DND-41 (cell line): ENCODE measurements at regions not wholly inside any gene's neighbourhood (a gene's known extent, or its start where the extent isn't known, plus 50 kb on each side); places are given as distances from the start of the nearest gene placed in this dataset.

ENCODE experiments used
- ATAC-seq: fragments of 200-7000 bp; cut with Tn5 transposase; 3 replicates; pipeline ENCODE4 v1.9.1; 2021; ENCODE audit warnings: low read depth; ENCODE audit not compliant: insufficient read depth
- DNase-seq: peaks from one replicate; pipeline ENCODE4 v3.0.0-alpha.2; 2020
- H2AFZ ChIP-seq: 2 replicates; pipeline ENCODE4 v1.6.0; 2012; ENCODE audit warnings: low read depth, low read length
- H3K27ac ChIP-seq: 2 replicates; pipeline ENCODE4 v1.5.1; 2012; ENCODE audit warnings: low read length, inconsistent platforms
- H3K27me3 ChIP-seq: fragments of 200-600 bp; sonication (generic); 2 replicates; pipeline ENCODE4 v1.6.0; 2012; ENCODE audit warnings: low read length, mild to moderate bottlenecking, inconsistent platforms; ENCODE audit not compliant: insufficient read depth, poor library complexity
- H3K36me3 ChIP-seq: 2 replicates; pipeline ENCODE4 v1.5.1; 2012; ENCODE audit warnings: low read length, inconsistent platforms; ENCODE audit not compliant: insufficient read depth
- H3K4me1 ChIP-seq: 2 replicates; pipeline ENCODE4 v1.5.1; 2012; ENCODE audit warnings: mild to moderate bottlenecking, low read length; ENCODE audit not compliant: insufficient read depth
- H3K4me2 ChIP-seq: 2 replicates; pipeline ENCODE4 v1.6.0; 2012; ENCODE audit warnings: mild to moderate bottlenecking, moderate library complexity, low read length, inconsistent platforms; ENCODE audit not compliant: insufficient read depth
- H3K4me3 ChIP-seq, 2 experiments: fragments of 200-600 bp in 1 of 2; shearing (Covaris generic) in 1 of 2; 2 replicates each; pipeline ENCODE4 v1.5.1; 2012 to 2016; ENCODE audit warnings: inconsistent platforms in 2 of 2, low read length in 2 of 2, mild to moderate bottlenecking in 2 of 2, low read depth in 1 of 2, moderate library complexity in 1 of 2
- H3K79me2 ChIP-seq: 2 replicates; pipeline ENCODE4 v1.6.0; 2012; ENCODE audit warnings: low read length, inconsistent platforms; ENCODE audit not compliant: insufficient read depth
- H3K9ac ChIP-seq: 2 replicates; pipeline ENCODE4 v1.6.0; 2012; ENCODE audit warnings: low read depth, mild to moderate bottlenecking, inconsistent platforms, low read length, moderate library complexity
- H3K9me3 ChIP-seq: 2 replicates; pipeline ENCODE4 v1.5.1; 2012; ENCODE audit warnings: low read length, moderate library complexity, mild to moderate bottlenecking, inconsistent platforms; ENCODE audit not compliant: insufficient read depth, severe bottlenecking
- H4K20me1 ChIP-seq: 2 replicates; pipeline ENCODE4 v1.6.0; 2012; ENCODE audit warnings: low read length; ENCODE audit not compliant: insufficient read depth
- EZH2 ChIP-seq: IDR thresholded peaks from 3 replicates; pipeline ENCODE4 v1.6.1; 2012; ENCODE audit warnings: borderline replicate concordance, low read depth, mild to moderate bottlenecking, moderate library complexity, low read length, inconsistent platforms; ENCODE audit not compliant: severe bottlenecking
- TF ChIP-seq, protein P1 (sequence below): IDR thresholded peaks from 2 replicates; pipeline ENCODE4 v1.5.1; 2012; ENCODE audit warnings: borderline replicate concordance, low read length, moderate library complexity, mild to moderate bottlenecking; ENCODE audit not compliant: poor library complexity, severe bottlenecking; ENCODE audit errors: extremely low read depth

DNA sequence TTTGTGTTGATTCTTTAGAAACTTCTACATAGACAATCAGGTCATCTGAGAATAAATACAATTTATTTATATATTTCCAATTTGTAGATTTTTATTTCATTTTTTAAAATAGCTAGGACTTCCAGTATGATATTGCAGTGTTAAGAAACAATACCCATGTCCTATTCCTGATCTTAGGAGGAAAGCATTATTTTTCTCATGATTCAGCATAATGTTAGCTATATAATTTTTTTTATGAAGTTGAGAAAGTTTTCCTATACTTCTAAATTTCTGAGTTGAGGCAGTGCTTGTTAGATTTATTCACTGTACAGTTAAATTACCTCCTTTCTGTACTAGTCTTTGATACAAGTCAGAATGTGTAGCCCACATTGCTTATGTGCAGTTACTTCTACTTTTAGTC is 595.7 kb upstream of the HS6ST1 start:
- no peaks in the 10 kb centered on the region for H3K27me3 ChIP-seq
- H3K79me2 ChIP-seq, result no peaks in the 10 kb centered on the region
- H2AFZ ChIP-seq, result no peak overlapping the region
- no peak for DNase-seq
- H3K27ac ChIP-seq, result no peak overlapping the region
- H3K9me3 ChIP-seq, result peaks cover 2% of the 10 kb centered on the region
- no peaks in the 10 kb centered on the region for H3K4me1 ChIP-seq
- no peak overlapping the region for H3K4me2 ChIP-seq
- no peaks in the 10 kb centered on the region for H3K36me3 ChIP-seq
- no peaks in the 10 kb centered on the region for H4K20me1 ChIP-seq
- no peak overlapping the region for H3K4me3 ChIP-seq
- H3K9ac ChIP-seq, result no peak overlapping the region
- ATAC-seq, result no peak
- no peak for TF ChIP-seq EZH2
- TF ChIP-seq, protein P1, sequence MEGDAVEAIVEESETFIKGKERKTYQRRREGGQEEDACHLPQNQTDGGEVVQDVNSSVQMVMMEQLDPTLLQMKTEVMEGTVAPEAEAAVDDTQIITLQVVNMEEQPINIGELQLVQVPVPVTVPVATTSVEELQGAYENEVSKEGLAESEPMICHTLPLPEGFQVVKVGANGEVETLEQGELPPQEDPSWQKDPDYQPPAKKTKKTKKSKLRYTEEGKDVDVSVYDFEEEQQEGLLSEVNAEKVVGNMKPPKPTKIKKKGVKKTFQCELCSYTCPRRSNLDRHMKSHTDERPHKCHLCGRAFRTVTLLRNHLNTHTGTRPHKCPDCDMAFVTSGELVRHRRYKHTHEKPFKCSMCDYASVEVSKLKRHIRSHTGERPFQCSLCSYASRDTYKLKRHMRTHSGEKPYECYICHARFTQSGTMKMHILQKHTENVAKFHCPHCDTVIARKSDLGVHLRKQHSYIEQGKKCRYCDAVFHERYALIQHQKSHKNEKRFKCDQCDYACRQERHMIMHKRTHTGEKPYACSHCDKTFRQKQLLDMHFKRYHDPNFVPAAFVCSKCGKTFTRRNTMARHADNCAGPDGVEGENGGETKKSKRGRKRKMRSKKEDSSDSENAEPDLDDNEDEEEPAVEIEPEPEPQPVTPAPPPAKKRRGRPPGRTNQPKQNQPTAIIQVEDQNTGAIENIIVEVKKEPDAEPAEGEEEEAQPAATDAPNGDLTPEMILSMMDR, result no peak

DNA sequence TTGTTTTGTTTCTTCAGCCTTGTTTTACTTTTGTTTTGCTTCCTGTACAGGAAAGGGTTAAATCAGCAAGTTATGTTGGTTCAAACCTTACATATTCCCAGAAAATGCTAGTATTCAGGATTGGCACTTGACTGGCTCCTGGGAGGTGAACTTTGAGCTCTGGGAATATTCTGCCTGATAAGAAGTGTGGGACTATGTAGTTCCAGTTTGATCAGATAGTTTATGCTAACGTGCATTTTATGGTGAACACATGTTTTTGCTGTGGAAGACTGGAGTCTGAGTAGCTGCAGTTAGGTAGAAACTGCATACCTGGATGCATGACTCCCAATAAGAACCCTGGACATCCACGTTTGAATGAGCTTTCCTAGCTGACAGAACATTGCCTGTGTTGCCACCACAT is 603.1 kb upstream of the HS6ST1 start:
- ATAC-seq, result no peak
- Histone ChIP-seq H3K9me3 (peaks cover under 1% of the 10 kb centered on the region), H4K20me1 (no peaks in the 10 kb centered on the region), H2AFZ (no peak overlapping the region), H3K27me3 (peaks cover 7% of the 10 kb centered on the region), H3K4me3 (no peak overlapping the region), H3K4me1 (no peaks in the 10 kb centered on the region), H3K9ac (no peak overlapping the region), H3K79me2 (no peaks in the 10 kb centered on the region), H3K36me3 (no peaks in the 10 kb centered on the region), H3K4me2 (no peak overlapping the region), H3K27ac (no peak overlapping the region)
- TF ChIP-seq, protein P1, result no peak
- no peak for DNase-seq

DNA sequence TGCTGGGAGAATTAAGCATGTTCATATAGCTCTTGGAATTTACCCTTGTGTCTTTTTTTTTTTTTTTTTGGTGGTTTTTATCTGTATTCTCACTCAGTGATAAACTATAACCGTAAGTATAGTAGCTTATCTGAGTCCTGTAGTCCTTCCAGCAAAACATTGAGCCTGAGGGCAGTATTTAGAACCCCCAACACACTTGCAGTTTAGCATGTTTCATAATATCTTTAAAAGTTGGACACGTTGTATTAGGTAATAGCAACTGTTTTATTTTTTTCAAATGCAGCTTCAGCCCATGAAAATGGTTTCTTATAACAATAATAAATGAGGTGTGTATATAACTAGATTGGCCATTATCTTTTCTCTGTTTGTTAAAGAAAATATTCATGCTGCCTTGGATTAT is 603.5 kb upstream of the HS6ST1 start:
- no peak overlapping the region for H3K4me3 ChIP-seq
- ATAC-seq, result no peak
- no peaks in the 10 kb centered on the region for H3K79me2 ChIP-seq
- H3K27me3 ChIP-seq, result peaks cover 7% of the 10 kb centered on the region
- TF ChIP-seq, protein P1, result no peak
- TF ChIP-seq EZH2, result no peak
- H3K27ac ChIP-seq, result no peak overlapping the region
- no peak for DNase-seq
- no peaks in the 10 kb centered on the region for H4K20me1 ChIP-seq
- no peaks in the 10 kb centered on the region for H3K4me1 ChIP-seq
- H3K9me3 ChIP-seq, result no peaks in the 10 kb centered on the region
- no peaks in the 10 kb centered on the region for H3K36me3 ChIP-seq
- H2AFZ ChIP-seq, result no peak overlapping the region
- H3K4me2 ChIP-seq, result no peak overlapping the region
- no peak overlapping the region for H3K9ac ChIP-seq

DNA sequence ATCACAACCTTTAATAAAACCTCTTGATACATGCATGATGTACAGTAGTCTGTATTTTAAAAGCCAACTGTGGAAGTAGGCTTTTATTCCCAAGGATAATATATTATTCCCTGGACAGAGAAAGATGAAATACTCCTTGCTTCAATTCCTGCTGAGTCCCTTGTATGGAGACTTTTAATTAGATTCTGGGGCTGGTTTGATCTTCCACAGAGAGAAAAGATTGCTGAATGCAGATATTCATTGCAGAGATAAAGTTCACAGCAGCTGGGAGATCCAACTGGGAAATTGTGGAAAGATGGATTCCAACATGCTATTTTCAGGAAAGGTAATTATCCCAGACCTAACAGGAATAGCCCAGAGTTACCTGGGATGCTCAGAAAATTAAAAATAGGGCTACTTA is 607.0 kb upstream of the HS6ST1 start:
- no peak for ATAC-seq

More for the DNA sequence above, 607.0 kb upstream of the HS6ST1 start:
- TF ChIP-seq, protein P1, result no peak
- TF ChIP-seq EZH2, result no peak
- Histone ChIP-seq H3K9ac (no peak overlapping the region), H3K36me3 (no peaks in the 10 kb centered on the region), H2AFZ (no peak overlapping the region), H3K4me2 (no peak overlapping the region), H4K20me1 (no peaks in the 10 kb centered on the region), H3K27me3 (peaks cover 12% of the 10 kb centered on the region), H3K27ac (no peak overlapping the region), H3K79me2 (no peaks in the 10 kb centered on the region), H3K4me1 (no peaks in the 10 kb centered on the region), H3K9me3 (no peaks in the 10 kb centered on the region), H3K4me3 (no peak overlapping the region)
- no peak for DNase-seq
